GM10248 (cell line): ENCODE measurements at regions not wholly inside any gene's neighbourhood (a gene's known extent, or its start where the extent isn't known, plus 50 kb on each side); places are given as distances from the start of the nearest gene placed in this dataset.
A peak's percentile ranks its signal among the peaks of the same experiment; 100 is the strongest.

Experiments used
- CTCF ChIA-PET: fragments of 300-600 bp; sonication (Branson Sonifier 250); formaldehyde crosslinking; extraction: SDS; loops from one replicate; lab custom pipeline; 2021; ENCODE audit warnings: antibody characterized with exemption; lab: Yijun Ruan, JAX
- POLR2A ChIA-PET: fragments of 350-650 bp; sonication (Branson Sonifier 250); formaldehyde crosslinking; extraction: SDS; loops from one replicate; lab custom pipeline; 2020; ENCODE audit warnings: antibody characterized with exemption; lab: Yijun Ruan, JAX
- DNase-seq: peaks from one replicate; pipeline ENCODE4 v3.0.0; 2012; ENCODE audit errors: extremely low spot score
- TF ChIP-seq, protein P1 (sequence below): IDR thresholded peaks from 2 replicates; pipeline ENCODE4 v1.5.1; 2012; ENCODE audit warnings: mild to moderate bottlenecking, low read depth; ENCODE audit errors: extremely low read depth, missing control alignments, control extremely low read depth

DNA sequence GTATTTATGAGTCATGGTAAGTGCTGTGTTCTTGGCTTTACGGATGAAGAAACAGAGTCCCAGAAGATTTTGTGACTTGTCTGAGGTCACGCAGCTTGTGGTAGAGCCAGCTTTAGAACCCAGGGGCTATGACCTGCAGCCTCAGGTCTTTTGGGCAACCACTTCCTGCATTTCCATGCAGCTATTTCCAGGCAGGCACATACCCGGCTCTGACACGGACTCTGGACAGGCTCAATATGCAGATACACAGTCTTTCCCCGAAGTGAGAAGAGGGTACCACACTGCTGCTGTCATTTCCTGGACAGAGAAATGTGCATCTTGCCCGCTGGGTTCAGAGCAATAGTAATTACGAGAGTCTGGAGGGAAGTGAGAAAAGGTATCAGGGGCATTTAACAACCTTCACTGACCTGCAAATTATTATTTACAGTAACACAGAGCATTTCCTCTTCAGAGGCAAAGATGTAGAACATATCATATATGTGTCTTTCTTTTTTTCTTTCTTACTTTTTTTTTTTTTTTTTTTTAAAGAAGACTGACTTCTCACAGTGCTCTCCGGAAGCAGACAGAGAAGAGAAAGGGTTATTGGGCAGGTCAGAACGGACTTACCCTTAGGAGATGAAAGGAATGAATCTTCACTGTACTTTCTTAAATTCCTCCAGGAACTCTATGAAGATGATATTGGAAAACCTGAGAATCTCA, 185.1 kb downstream of the CLIC5 start:
- ChIA-PET CTCF (interaction anchor here (1.0 to 2.9 kb wide), 4 partner anchors 10 to 92 kb away, joined by 3 to 11 read pairs (median 4); no protein-coding TSS in a partner anchor), POLR2A (interaction anchor here (0.5 kb wide), 2 partner anchors 107 to 153 kb away, joined by 3 to 4 read pairs; no protein-coding TSS in a partner anchor)
- peak; percentile 72 for DNase-seq

DNA sequence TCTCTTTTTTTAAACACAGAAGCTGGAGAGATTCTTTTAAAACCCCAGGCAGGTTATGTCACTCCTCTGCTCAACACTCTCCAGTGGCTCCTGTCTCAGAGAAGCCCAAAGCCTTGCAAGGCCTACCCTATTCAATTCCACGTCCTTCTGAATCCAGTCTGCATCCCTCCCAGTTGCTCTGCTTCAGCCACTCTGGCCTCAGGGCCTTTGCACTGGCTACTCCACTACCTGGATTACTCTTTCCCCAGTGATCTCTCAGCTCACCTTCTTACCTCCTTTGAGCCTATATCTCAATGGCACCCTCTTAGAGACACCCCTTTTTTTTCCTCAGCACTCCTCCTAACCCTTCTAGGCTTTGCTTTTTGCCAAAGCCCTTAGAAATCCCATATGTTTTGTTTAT, 185.8 kb downstream of the CLIC5 start:
- TF ChIP-seq, protein P1, sequence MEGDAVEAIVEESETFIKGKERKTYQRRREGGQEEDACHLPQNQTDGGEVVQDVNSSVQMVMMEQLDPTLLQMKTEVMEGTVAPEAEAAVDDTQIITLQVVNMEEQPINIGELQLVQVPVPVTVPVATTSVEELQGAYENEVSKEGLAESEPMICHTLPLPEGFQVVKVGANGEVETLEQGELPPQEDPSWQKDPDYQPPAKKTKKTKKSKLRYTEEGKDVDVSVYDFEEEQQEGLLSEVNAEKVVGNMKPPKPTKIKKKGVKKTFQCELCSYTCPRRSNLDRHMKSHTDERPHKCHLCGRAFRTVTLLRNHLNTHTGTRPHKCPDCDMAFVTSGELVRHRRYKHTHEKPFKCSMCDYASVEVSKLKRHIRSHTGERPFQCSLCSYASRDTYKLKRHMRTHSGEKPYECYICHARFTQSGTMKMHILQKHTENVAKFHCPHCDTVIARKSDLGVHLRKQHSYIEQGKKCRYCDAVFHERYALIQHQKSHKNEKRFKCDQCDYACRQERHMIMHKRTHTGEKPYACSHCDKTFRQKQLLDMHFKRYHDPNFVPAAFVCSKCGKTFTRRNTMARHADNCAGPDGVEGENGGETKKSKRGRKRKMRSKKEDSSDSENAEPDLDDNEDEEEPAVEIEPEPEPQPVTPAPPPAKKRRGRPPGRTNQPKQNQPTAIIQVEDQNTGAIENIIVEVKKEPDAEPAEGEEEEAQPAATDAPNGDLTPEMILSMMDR = no peak
- POLR2A ChIA-PET = interaction anchor here (0.5 kb wide), 1 partner anchor 152 kb away, joined by 3 read pairs; no protein-coding TSS in a partner anchor
- no peak for DNase-seq
- CTCF ChIA-PET = interaction anchor here (1.0 to 2.9 kb wide), 3 partner anchors 10 to 93 kb away, joined by 3 to 11 read pairs (median 4); no protein-coding TSS in a partner anchor

More for the DNA sequence above, 185.1 kb downstream of the CLIC5 start:
- TF ChIP-seq, protein P1 = no peak

DNA sequence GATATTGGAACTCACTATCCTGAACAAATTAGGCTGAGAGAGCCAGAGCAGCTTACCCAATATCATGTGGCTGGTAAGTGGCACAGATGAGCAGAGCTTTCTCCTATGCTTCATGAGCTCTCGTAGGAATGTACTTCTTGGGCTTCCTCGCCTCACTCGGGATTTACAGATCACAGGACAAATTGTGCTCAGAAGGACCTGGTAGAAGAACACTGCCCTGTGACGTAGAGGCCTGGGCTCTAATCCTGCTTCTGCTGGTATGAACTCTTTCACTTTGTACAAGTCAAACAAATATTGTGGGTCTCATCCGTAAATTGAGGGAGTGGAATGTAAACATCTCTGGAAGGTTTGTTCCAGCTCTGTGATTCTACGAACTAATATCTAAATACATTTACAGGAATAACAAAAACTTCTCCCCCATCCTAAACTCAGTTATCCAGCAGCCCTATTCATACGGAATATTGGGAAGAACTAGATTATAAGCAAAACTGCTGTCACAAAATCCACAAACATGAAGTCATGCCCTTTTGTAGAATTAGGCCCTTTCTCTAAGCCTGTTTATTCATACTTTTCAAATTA, 187.6 kb downstream of the CLIC5 start:
- TF ChIP-seq, protein P1 = no peak
- no peak for DNase-seq
- POLR2A ChIA-PET = no interaction called here
- CTCF ChIA-PET = no interaction called here

DNA sequence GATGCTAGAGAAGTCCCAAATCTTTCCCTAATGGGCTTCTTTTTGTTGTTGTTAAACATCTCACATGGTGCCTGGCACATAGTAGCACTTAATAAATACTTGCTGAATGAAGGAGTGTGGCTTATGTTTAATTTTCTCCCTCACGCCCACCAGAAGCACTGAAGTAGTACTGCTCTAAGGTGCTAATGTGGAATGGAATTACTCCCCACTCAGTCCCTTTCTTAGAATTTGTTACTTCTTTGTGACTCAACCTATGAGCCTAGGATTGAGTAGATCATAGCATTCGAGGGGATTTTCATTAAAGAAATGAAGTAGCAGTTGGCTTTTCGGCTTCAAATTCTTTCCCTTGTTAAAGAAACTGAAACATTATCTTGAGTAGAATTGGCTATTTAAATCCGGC, 192.8 kb downstream of the CLIC5 start:
- TF ChIP-seq, protein P1 = no peak
- DNase-seq = no peak
- POLR2A ChIA-PET = no interaction called here
- CTCF ChIA-PET = no interaction called here

DNA sequence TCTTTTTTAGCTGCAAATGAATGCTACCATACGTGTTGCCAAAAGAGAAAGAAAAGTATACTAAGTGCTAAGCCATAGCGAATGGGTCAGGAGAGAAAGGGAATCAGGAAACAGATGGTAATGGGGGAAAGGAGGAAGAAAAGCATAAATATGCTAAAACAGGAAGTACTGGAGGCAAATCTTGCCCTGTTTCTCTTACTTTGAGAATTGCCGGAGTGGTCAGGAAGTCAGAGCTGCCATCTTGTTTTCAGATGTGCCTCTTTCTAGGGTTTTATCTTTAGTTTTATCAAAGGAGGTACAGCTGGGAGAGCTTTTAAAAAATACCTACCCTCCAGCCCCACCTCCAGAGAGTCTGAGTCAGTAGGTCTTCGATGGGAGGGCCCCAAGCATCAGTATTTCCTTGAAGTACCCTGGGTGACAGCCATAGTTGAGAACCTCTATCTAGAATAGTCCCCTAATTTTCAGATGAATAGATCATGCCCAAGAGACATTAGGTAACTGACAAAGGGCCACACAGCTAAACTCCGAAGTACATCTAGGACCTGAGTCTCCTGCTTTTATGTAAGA, 193.3 kb downstream of the CLIC5 start:
- DNase-seq = no peak
- ChIA-PET POLR2A (no interaction called here), CTCF (no interaction called here)
- TF ChIP-seq, protein P1 = no peak

DNA sequence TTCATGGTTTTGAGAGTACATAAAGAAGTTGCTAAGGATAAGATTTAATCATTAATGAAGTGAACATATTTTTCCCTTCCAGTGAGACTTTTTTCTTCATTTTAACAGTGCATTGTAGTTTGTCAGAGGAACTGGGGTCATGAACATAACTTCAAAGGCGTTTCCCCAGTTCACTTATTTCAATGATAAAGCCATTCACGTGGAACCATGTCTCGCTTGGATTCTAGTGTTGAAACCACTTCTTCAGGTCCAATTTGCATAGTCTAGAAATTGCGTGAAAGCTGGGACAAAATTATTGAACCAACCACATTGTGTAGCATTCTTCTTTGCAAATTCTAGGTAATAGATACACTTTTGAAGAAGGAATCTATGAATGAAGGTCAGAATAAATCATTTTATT, 197.0 kb downstream of the CLIC5 start:
- POLR2A ChIA-PET = no interaction called here
- CTCF ChIA-PET = interaction anchor here (2.9 kb wide), 1 partner anchor 12 kb away, joined by 11 read pairs; no protein-coding TSS in a partner anchor
- DNase-seq = no peak
- TF ChIP-seq, protein P1 = no peak
